ENCODE measurements at regions not wholly inside any gene's neighbourhood (a gene's known extent, or its start where the extent isn't known, plus 50 kb on each side); places are given as distances from the start of the nearest gene placed in this dataset.
"Not testable (repeated sequence)": the region's sequence is repeated elsewhere in the genome, so short reads cannot be mapped to it uniquely, and the experiment has no call there.

- DNase-seq, result no peak
Observed at GRCh38 chr6:101015541-101015940, 134.4 kb upstream of the ASCC3 start.

GRCh38 chr6:101016163-101016562 lies 135.0 kb upstream of the ASCC3 start:
- no peak for DNase-seq

- no peak for DNase-seq
Observed at GRCh38 chr6:101018157-101018556, 137.0 kb upstream of the ASCC3 start.

- no peak for DNase-seq
Observed at GRCh38 chr6:101021504-101021903, 140.4 kb upstream of the ASCC3 start.

GRCh38 chr6:101042966-101043365 lies 161.8 kb upstream of the ASCC3 start:
- DNase-seq, result no peak

GRCh38 chr6:101058296-101058695 lies 177.2 kb upstream of the ASCC3 start:
- no peak for DNase-seq

GRCh38 chr6:101066481-101066880 lies 185.4 kb upstream of the ASCC3 start:
- DNase-seq, result no peak

GRCh38 chr6:101069191-101069795 lies 188.2 kb upstream of the ASCC3 start:
- no peak for DNase-seq

- DNase-seq, result no peak
Observed at GRCh38 chr6:101070044-101070608, 189.0 kb upstream of the ASCC3 start.

- DNase-seq, result no peak
Observed at GRCh38 chr6:101077344-101077743, 196.2 kb upstream of the ASCC3 start.

- no peak for DNase-seq
Observed at GRCh38 chr6:101079696-101080270, 198.7 kb upstream of the ASCC3 start.

- DNase-seq, result no peak
Observed at GRCh38 chr6:101080597-101080996, 199.5 kb upstream of the ASCC3 start.

- peak in 1 of 2 experiments; percentile 1 for DNase-seq
Observed at GRCh38 chr6:101083533-101084175, 202.5 kb upstream of the ASCC3 start.

- no peak for DNase-seq
Observed at GRCh38 chr6:101085327-101085726, 204.2 kb upstream of the ASCC3 start.

- no peak for DNase-seq
Observed at GRCh38 chr6:101086473-101086872, 205.3 kb upstream of the ASCC3 start.

- DNase-seq, result no peak
Observed at GRCh38 chr6:101088594-101088993, 207.5 kb upstream of the ASCC3 start.

- no peak for DNase-seq
Observed at GRCh38 chr6:101089640-101090039, 208.5 kb upstream of the ASCC3 start.

- no peak for DNase-seq
Observed at GRCh38 chr6:101090281-101090680, 209.2 kb upstream of the ASCC3 start.

GRCh38 chr6:101098605-101099004 lies 217.5 kb upstream of the ASCC3 start:
- not testable (repeated sequence) for DNase-seq

- DNase-seq, result no peak
Observed at GRCh38 chr6:101102702-101103101, 221.6 kb upstream of the ASCC3 start.

GRCh38 chr6:101108286-101108685 lies 227.2 kb upstream of the ASCC3 start:
- DNase-seq, result no peak

GRCh38 chr6:101110814-101111213 lies 229.7 kb upstream of the ASCC3 start:
- no peak for DNase-seq

GRCh38 chr6:101113468-101114260 lies 232.5 kb upstream of the ASCC3 start:
- DNase-seq, result no peak

Measured in NCI-H2081 (cell line).